OCI-LY3 (cell line): ENCODE measurements at regions not wholly inside any gene's neighbourhood (a gene's known extent, or its start where the extent isn't known, plus 50 kb on each side); places are given as distances from the start of the nearest gene placed in this dataset.

Experiments
- H2AFZ ChIP-seq: fragments of 200-600, 300-600 bp; shearing (Covaris generic); 2 replicates; pipeline ENCODE4 v1.6.0; 2014; ENCODE audit warnings: antibody characterized with exemption, low read depth, low read length
- H3K27ac ChIP-seq: fragments of 200-600, 300-600 bp; sonication (generic); 2 replicates; pipeline ENCODE4 v1.5.1; 2014; ENCODE audit warnings: mild to moderate bottlenecking, low read length, moderate library complexity, mixed read lengths
- H3K27me3 ChIP-seq: fragments of 200-600, 300-600 bp; sonication (generic); 2 replicates; pipeline ENCODE4 v1.6.1; 2014; ENCODE audit warnings: low read depth, low read length, mixed read lengths
- H3K36me3 ChIP-seq: fragments of 200-600, 300-600 bp; sonication (generic); replicated peaks from 2 replicates; pipeline ENCODE3; 2014; ENCODE audit warnings: low read depth, low read length, mixed read lengths
- H3K4me1 ChIP-seq: fragments of 300-600, 200-600 bp; sonication (generic); 2 replicates; pipeline ENCODE4 v1.6.1; 2014; ENCODE audit warnings: low read length, mixed read lengths
- H3K4me2 ChIP-seq: fragments of 200-600, 300-600 bp; sonication (generic); 2 replicates; pipeline ENCODE4 v1.6.1; 2014; ENCODE audit warnings: low read length, mixed read lengths
- H3K4me3 ChIP-seq: fragments of 300-600, 200-600 bp; sonication (generic); 2 replicates; pipeline ENCODE4 v1.5.1; 2014; ENCODE audit warnings: antibody characterized with exemption, mild to moderate bottlenecking, low read length, moderate library complexity
- H3K79me2 ChIP-seq: fragments of 300-600, 200-600 bp; shearing (Covaris generic); 2 replicates; pipeline ENCODE4 v1.6.1; 2014; ENCODE audit warnings: mild to moderate bottlenecking, low read length, mixed read lengths
- H3K9ac ChIP-seq: fragments of 300-600, 200-600 bp; shearing (Covaris generic); 2 replicates; pipeline ENCODE4 v1.6.0; 2014; ENCODE audit warnings: mild to moderate bottlenecking, low read length, moderate library complexity
- H3K9me3 ChIP-seq: fragments of 200-600, 300-600 bp; shearing (Covaris generic); 2 replicates; pipeline ENCODE4 v1.6.1; 2014; ENCODE audit warnings: low read length, mixed read lengths; ENCODE audit not compliant: insufficient read depth
- H4K20me1 ChIP-seq: fragments of 200-600, 300-600 bp; sonication (generic); 2 replicates; pipeline ENCODE4 v1.6.1; 2016; ENCODE audit warnings: low read length, mixed read lengths; ENCODE audit not compliant: insufficient read depth
- EZH2phosphoT487 ChIP-seq: fragments of 200-600 bp; shearing (Covaris generic); IDR thresholded peaks from 2 replicates; pipeline ENCODE4 v1.6.1; 2018; ENCODE audit warnings: antibody characterized with exemption, mixed run types, low read depth
- TF ChIP-seq, protein P1 (sequence below): fragments of 200-600, 300-600 bp; sonication (generic); IDR thresholded peaks from 2 replicates; pipeline ENCODE4 v1.5.1; 2014; ENCODE audit warnings: antibody characterized with exemption, low read length, low read depth

DNA sequence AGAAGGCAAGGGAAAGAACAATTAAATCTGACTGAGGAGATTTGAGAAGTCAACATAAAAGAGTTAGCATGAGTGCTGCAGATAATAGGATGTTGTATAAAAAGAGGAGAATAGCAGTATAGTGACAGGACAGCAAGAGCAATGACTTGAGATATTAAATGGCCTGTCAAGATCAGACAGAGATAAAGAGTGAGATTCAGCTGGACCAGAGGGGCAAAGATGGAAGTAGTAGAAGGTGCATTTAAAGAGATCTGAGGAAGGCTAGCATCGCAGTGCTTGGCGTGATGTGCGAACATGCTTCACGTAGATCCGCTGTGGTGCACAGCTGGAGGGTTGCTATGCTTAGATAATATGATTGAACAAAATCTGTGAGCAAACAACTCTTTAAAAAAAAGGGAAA, 1422.6 kb upstream of the CDH8 start:
- H3K27ac ChIP-seq: no peak overlapping the region
- TF ChIP-seq, protein P1, sequence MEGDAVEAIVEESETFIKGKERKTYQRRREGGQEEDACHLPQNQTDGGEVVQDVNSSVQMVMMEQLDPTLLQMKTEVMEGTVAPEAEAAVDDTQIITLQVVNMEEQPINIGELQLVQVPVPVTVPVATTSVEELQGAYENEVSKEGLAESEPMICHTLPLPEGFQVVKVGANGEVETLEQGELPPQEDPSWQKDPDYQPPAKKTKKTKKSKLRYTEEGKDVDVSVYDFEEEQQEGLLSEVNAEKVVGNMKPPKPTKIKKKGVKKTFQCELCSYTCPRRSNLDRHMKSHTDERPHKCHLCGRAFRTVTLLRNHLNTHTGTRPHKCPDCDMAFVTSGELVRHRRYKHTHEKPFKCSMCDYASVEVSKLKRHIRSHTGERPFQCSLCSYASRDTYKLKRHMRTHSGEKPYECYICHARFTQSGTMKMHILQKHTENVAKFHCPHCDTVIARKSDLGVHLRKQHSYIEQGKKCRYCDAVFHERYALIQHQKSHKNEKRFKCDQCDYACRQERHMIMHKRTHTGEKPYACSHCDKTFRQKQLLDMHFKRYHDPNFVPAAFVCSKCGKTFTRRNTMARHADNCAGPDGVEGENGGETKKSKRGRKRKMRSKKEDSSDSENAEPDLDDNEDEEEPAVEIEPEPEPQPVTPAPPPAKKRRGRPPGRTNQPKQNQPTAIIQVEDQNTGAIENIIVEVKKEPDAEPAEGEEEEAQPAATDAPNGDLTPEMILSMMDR: no peak
- no peaks in the 10 kb centered on the region for H3K9me3 ChIP-seq
- H3K4me3 ChIP-seq: no peak overlapping the region
- no peaks in the 10 kb centered on the region for H3K36me3 ChIP-seq
- H2AFZ ChIP-seq: no peak overlapping the region
- H3K4me1 ChIP-seq: no peaks in the 10 kb centered on the region
- H3K9ac ChIP-seq: no peak overlapping the region
- H3K27me3 ChIP-seq: no peaks in the 10 kb centered on the region
- no peak overlapping the region for H3K4me2 ChIP-seq
- H3K79me2 ChIP-seq: no peaks in the 10 kb centered on the region
- no peaks in the 10 kb centered on the region for H4K20me1 ChIP-seq

DNA sequence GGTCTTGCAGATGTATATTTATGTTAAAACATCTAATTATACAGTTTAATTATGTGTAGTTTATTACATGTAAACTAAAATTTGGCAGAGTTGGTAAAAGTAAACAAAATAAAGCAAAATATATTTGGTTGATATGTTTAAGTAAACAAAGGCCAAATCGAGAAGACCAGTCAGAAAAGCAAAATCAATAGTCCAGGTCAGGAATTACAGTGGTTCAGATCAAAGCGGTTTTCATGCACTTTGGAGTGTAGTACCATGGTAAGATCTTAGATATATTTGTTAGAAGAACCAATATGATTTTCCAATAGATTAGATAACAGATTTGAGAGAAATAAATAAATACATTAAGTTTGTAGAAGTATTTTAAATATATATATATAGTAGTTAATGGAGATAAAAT, 1421.6 kb upstream of the CDH8 start:
- H3K27me3 ChIP-seq: no peaks in the 10 kb centered on the region
- no peak overlapping the region for H3K4me2 ChIP-seq
- no peaks in the 10 kb centered on the region for H4K20me1 ChIP-seq
- TF ChIP-seq EZH2phosphoT487: no peak
- TF ChIP-seq, protein P1: no peak
- H3K79me2 ChIP-seq: no peaks in the 10 kb centered on the region
- no peak overlapping the region for H3K27ac ChIP-seq
- no peak overlapping the region for H3K4me3 ChIP-seq
- no peaks in the 10 kb centered on the region for H3K4me1 ChIP-seq
- H3K9me3 ChIP-seq: no peaks in the 10 kb centered on the region
- no peak overlapping the region for H3K9ac ChIP-seq
- H2AFZ ChIP-seq: no peak overlapping the region
- no peaks in the 10 kb centered on the region for H3K36me3 ChIP-seq

DNA sequence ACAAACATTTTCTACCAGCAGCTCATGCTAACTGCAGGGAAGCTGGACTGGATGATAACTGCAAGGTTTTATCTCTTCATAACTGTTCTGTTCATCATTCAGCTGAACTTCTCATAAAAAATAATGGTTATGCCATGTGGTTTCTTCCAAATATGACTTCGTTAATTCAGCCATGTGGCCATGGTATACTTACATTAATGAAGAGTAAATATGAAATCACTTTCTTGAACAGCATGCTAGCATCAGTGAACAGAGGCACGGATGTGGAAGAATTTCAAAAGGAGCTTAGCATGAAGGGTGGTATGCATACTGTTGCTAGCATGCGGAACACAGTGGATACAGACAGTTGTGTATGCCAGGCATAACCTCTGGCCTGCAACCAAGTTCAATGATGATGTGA, 1417.0 kb upstream of the CDH8 start:
- no peak overlapping the region for H3K9ac ChIP-seq
- H3K4me3 ChIP-seq: no peak overlapping the region
- H3K4me2 ChIP-seq: no peak overlapping the region
- H3K27me3 ChIP-seq: no peaks in the 10 kb centered on the region
- H3K79me2 ChIP-seq: no peaks in the 10 kb centered on the region
- H3K36me3 ChIP-seq: no peaks in the 10 kb centered on the region
- H4K20me1 ChIP-seq: no peaks in the 10 kb centered on the region
- no peaks in the 10 kb centered on the region for H3K4me1 ChIP-seq
- no peak overlapping the region for H2AFZ ChIP-seq
- TF ChIP-seq, protein P1: no peak
- TF ChIP-seq EZH2phosphoT487: no peak
- H3K27ac ChIP-seq: no peak overlapping the region
- H3K9me3 ChIP-seq: no peaks in the 10 kb centered on the region

DNA sequence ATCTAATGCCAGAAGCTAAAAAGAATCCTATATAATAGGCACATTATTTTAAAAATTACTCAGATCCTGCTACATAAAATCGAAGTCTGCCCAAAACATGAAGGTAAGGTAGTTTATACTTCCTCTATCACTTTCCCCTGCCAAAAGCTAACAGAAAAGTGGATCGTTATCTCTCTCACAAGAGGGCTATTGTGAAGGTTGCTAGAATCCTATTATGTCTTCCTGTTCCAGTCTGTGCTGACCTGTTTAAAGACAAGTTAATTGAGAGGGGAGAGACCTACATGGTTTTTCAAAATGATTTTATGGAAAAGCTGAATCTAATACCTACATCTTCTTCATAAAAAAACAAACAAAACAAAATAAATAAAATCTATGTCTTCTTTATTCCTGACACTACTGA, 1410.9 kb upstream of the CDH8 start:
- TF ChIP-seq EZH2phosphoT487: no peak
- TF ChIP-seq, protein P1: no peak
- H3K4me3 ChIP-seq: no peak overlapping the region
- no peaks in the 10 kb centered on the region for H3K9me3 ChIP-seq
- H3K36me3 ChIP-seq: no peaks in the 10 kb centered on the region
- no peaks in the 10 kb centered on the region for H3K4me1 ChIP-seq
- H4K20me1 ChIP-seq: no peaks in the 10 kb centered on the region
- H3K27me3 ChIP-seq: no peaks in the 10 kb centered on the region
- no peaks in the 10 kb centered on the region for H3K79me2 ChIP-seq
- no peak overlapping the region for H3K27ac ChIP-seq
- H3K9ac ChIP-seq: no peak overlapping the region
- H3K4me2 ChIP-seq: no peak overlapping the region
- H2AFZ ChIP-seq: no peak overlapping the region
